SK-N-MC (cell line): ENCODE measurements at regions not wholly inside any gene's neighbourhood (a gene's known extent, or its start where the extent isn't known, plus 50 kb on each side); places are given as distances from the start of the nearest gene placed in this dataset.

Source experiments
- EZH2 ChIP-seq: fragments of 200-600 bp; sonication (generic); IDR thresholded peaks from one replicate; pipeline ENCODE4 v1.6.1; 2017; ENCODE audit warnings: antibody characterized with exemption
- FOXP2 ChIP-seq: optimal IDR thresholded peaks from 2 replicates; pipeline ENCODE3; 2011; ENCODE audit warnings: mild to moderate bottlenecking, moderate library complexity; ENCODE audit not compliant: insufficient read depth; ENCODE audit errors: extremely low read length, control extremely low read depth
- POLR2AphosphoS5 ChIP-seq: IDR thresholded peaks from 2 replicates; pipeline ENCODE4 v1.6.1; 2012; ENCODE audit warnings: mild to moderate bottlenecking, low read depth, low read length, borderline replicate concordance

DNA sequence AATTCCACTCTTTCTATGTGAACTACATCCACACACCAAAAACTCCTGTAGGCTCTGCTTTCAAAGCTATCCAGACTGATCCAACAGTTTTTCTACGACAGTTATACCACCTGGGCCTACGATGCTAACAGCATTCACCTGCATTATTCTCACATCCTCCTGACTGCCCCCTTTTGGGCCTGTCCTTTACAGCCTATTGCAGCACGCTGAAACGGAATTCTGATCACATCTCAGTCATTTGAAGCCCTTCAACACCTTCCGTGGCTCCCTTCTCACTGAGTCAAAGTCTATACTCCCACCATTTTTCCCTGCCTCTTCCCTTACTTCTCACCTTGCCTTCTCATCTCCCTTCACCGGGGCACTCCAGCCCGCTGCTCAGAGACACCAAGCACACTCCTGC, 791.3 kb upstream of the KIRREL3 start:
- TF ChIP-seq EZH2 (no peak), POLR2AphosphoS5 (no peak), FOXP2 (no peak)
